Mesendoderm (in vitro differentiated cells): ENCODE measurements at regions not wholly inside any gene's neighbourhood (a gene's known extent, or its start where the extent isn't known, plus 50 kb on each side); places are given as distances from the start of the nearest gene placed in this dataset.

ENCODE experiments used
- DNase-seq: peaks from one replicate; pipeline ENCODE4 v3.0.0; 2013
- H2AK5ac ChIP-seq: 2 replicates; pipeline ENCODE4 v1.6.1; 2013; ENCODE audit warnings: low read length, inconsistent platforms
- H2BK120ac ChIP-seq: 2 replicates; pipeline ENCODE4 v1.6.1; 2013; ENCODE audit warnings: low read depth, mild to moderate bottlenecking, low read length, moderate library complexity, mixed read lengths
- H2BK15ac ChIP-seq: replicated peaks from 2 replicates; pipeline ENCODE4 v1.6.1; 2013; ENCODE audit warnings: low read depth, mild to moderate bottlenecking, moderate library complexity
- H2BK5ac ChIP-seq: 2 replicates; pipeline ENCODE4 v1.6.1; 2013; ENCODE audit warnings: low read length, inconsistent platforms
- H3K18ac ChIP-seq: 2 replicates; pipeline ENCODE4 v1.6.1; 2013; ENCODE audit warnings: mild to moderate bottlenecking, low read length, mixed read lengths
- H3K23ac ChIP-seq: one replicate; pipeline ENCODE4 v1.6.1; 2013; ENCODE audit warnings: low read length
- H3K27ac ChIP-seq: 2 replicates; pipeline ENCODE4 v1.5.1; 2013; ENCODE audit warnings: low read depth, mild to moderate bottlenecking, inconsistent platforms, low read length, moderate library complexity
- H3K27me3 ChIP-seq: 2 replicates; pipeline ENCODE4 v1.6.1; 2013; ENCODE audit warnings: low read length, control low read depth, mild to moderate bottlenecking, inconsistent platforms; ENCODE audit not compliant: insufficient read depth, poor library complexity
- H3K36me3 ChIP-seq: 2 replicates; pipeline ENCODE4 v1.6.1; 2013; ENCODE audit warnings: low read length, inconsistent platforms; ENCODE audit not compliant: control insufficient read depth, insufficient read depth
- H3K4ac ChIP-seq: one replicate; pipeline ENCODE4 v1.6.1; 2013; ENCODE audit warnings: low read depth, mild to moderate bottlenecking, low read length, moderate library complexity
- H3K4me1 ChIP-seq: 2 replicates; pipeline ENCODE4 v1.6.1; 2013; ENCODE audit warnings: low read depth, low read length, inconsistent platforms; ENCODE audit not compliant: control insufficient read depth
- H3K4me2 ChIP-seq: 2 replicates; pipeline ENCODE4 v1.6.1; 2013; ENCODE audit warnings: low read length
- H3K4me3 ChIP-seq: 2 replicates; pipeline ENCODE4 v1.5.1; 2013; ENCODE audit warnings: mild to moderate bottlenecking, low read length
- H3K56ac ChIP-seq: one replicate; pipeline ENCODE4 v1.6.1; 2013; ENCODE audit warnings: low read length
- H3K79me1 ChIP-seq: 2 replicates; pipeline ENCODE4 v1.6.1; 2013; ENCODE audit warnings: low read length, inconsistent platforms
- H3K79me2 ChIP-seq: 2 replicates; pipeline ENCODE4 v1.6.1; 2013; ENCODE audit warnings: mild to moderate bottlenecking, low read length; ENCODE audit not compliant: control insufficient read depth, insufficient read depth
- H3K9ac ChIP-seq: 2 replicates; pipeline ENCODE4 v1.6.1; 2013; ENCODE audit warnings: low read length, inconsistent platforms
- H4K5ac ChIP-seq: one replicate; pipeline ENCODE4 v1.6.1; 2013; ENCODE audit warnings: low read length
- H4K8ac ChIP-seq: one replicate; pipeline ENCODE4 v1.6.1; 2013; ENCODE audit warnings: low read depth, mild to moderate bottlenecking, control low read depth, low read length, moderate library complexity
- WGBS: extraction: QIAGEN DNeasy Blood & Tissue Kit; methylation state at CpG from one replicate; pipeline ENCODE4 v1.1.7; 2013; ENCODE audit warnings: low lambda C conversion rate, missing lambda C conversion rate; ENCODE audit not compliant: insufficient coverage; ENCODE audit errors: extremely low coverage; 5-methylcytosine and 5-hydroxymethylcytosine counted together

- DNase-seq, result no peak
- no peak overlapping the region for H3K4me3 ChIP-seq
- H3K79me1 ChIP-seq, result no peaks in the 10 kb centered on the region
- H3K4me1 ChIP-seq, result no peaks in the 10 kb centered on the region
- H2BK5ac ChIP-seq, result no peak overlapping the region
- H3K4me2 ChIP-seq, result no peak overlapping the region
- no peak overlapping the region for H3K18ac ChIP-seq
- no peak overlapping the region for H2BK15ac ChIP-seq
- no peak overlapping the region for H4K5ac ChIP-seq
- no peaks in the 10 kb centered on the region for H3K27me3 ChIP-seq
- no peak overlapping the region for H3K27ac ChIP-seq
- no peaks in the 10 kb centered on the region for H3K36me3 ChIP-seq
- no CpG with 5 or more reads among the region's 4 CpGs for WGBS
- no peak overlapping the region for H3K56ac ChIP-seq
- H3K4ac ChIP-seq, result no peak overlapping the region
- H3K79me2 ChIP-seq, result no peaks in the 10 kb centered on the region
- no peak overlapping the region for H3K23ac ChIP-seq
- no peak overlapping the region for H2AK5ac ChIP-seq
- no peak overlapping the region for H4K8ac ChIP-seq
- no peak overlapping the region for H3K9ac ChIP-seq
- no peak overlapping the region for H2BK120ac ChIP-seq
Measured at GRCh38 chr10:28849821-28850220, 172.5 kb downstream of the BAMBI start.

GRCh38 chr10:28850784-28851183, 173.5 kb downstream of the BAMBI start:
- Histone ChIP-seq H3K36me3 (no peaks in the 10 kb centered on the region), H3K4me2 (no peak overlapping the region), H3K79me2 (no peaks in the 10 kb centered on the region), H3K4me3 (no peak overlapping the region), H2AK5ac (no peak overlapping the region), H3K18ac (no peak overlapping the region), H3K27me3 (no peaks in the 10 kb centered on the region), H3K27ac (no peak overlapping the region), H3K79me1 (no peaks in the 10 kb centered on the region), H4K5ac (no peak overlapping the region), H4K8ac (no peak overlapping the region), H2BK5ac (no peak overlapping the region), H3K56ac (no peak overlapping the region), H3K23ac (no peak overlapping the region), H2BK15ac (no peak overlapping the region), H2BK120ac (no peak overlapping the region), H3K4me1 (no peaks in the 10 kb centered on the region), H3K4ac (no peak overlapping the region), H3K9ac (no peak overlapping the region)
- DNase-seq, result no peak
- 100% methylated on average over 3 of the region's 6 CpGs for WGBS

- Histone ChIP-seq H4K8ac (no peak overlapping the region), H3K4me3 (no peak overlapping the region), H2AK5ac (no peak overlapping the region), H3K36me3 (no peaks in the 10 kb centered on the region), H3K4ac (no peak overlapping the region), H3K23ac (no peak overlapping the region), H2BK5ac (no peak overlapping the region), H3K27ac (no peak overlapping the region), H3K79me1 (no peaks in the 10 kb centered on the region), H2BK15ac (no peak overlapping the region), H3K18ac (no peak overlapping the region), H3K27me3 (no peaks in the 10 kb centered on the region), H4K5ac (no peak overlapping the region), H2BK120ac (no peak overlapping the region), H3K9ac (no peak overlapping the region), H3K56ac (no peak overlapping the region), H3K4me2 (no peak overlapping the region), H3K79me2 (no peaks in the 10 kb centered on the region), H3K4me1 (no peaks in the 10 kb centered on the region)
- no peak for DNase-seq
- no CpG with 5 or more reads among the region's 5 CpGs for WGBS
Measured at GRCh38 chr10:28853195-28853594, 175.9 kb downstream of the BAMBI start.

- no peak overlapping the region for H3K23ac ChIP-seq
- no peak overlapping the region for H3K4ac ChIP-seq
- no peak overlapping the region for H2BK5ac ChIP-seq
- no peak overlapping the region for H2BK120ac ChIP-seq
- H3K18ac ChIP-seq, result no peak overlapping the region
- H3K56ac ChIP-seq, result no peak overlapping the region
- no peaks in the 10 kb centered on the region for H3K36me3 ChIP-seq
- H2BK15ac ChIP-seq, result no peak overlapping the region
- no peak overlapping the region for H3K9ac ChIP-seq
- no peaks in the 10 kb centered on the region for H3K79me2 ChIP-seq
- no peak overlapping the region for H2AK5ac ChIP-seq
- no peak overlapping the region for H4K5ac ChIP-seq
- H3K4me1 ChIP-seq, result no peaks in the 10 kb centered on the region
- no peak for DNase-seq
- H3K4me3 ChIP-seq, result no peak overlapping the region
- no peaks in the 10 kb centered on the region for H3K79me1 ChIP-seq
- H3K27ac ChIP-seq, result no peak overlapping the region
- no peaks in the 10 kb centered on the region for H3K27me3 ChIP-seq
- no peak overlapping the region for H4K8ac ChIP-seq
- H3K4me2 ChIP-seq, result no peak overlapping the region
- WGBS, result no CpG with 5 or more reads among the region's 2 CpGs
Measured at GRCh38 chr10:28857164-28857563, 179.8 kb downstream of the BAMBI start.

- no peaks in the 10 kb centered on the region for H3K36me3 ChIP-seq
Measured at GRCh38 chr10:28858646-28859045, 181.3 kb downstream of the BAMBI start.

GRCh38 chr10:28859791-28860190, 182.5 kb downstream of the BAMBI start:
- no peak overlapping the region for H3K18ac ChIP-seq
- DNase-seq, result no peak
- no peak overlapping the region for H4K8ac ChIP-seq
- no peak overlapping the region for H3K4me2 ChIP-seq
- no CpG with 5 or more reads among the region's 5 CpGs for WGBS
- no peak overlapping the region for H3K27ac ChIP-seq
- H3K23ac ChIP-seq, result no peak overlapping the region
- no peak overlapping the region for H3K4me3 ChIP-seq
- H3K56ac ChIP-seq, result no peak overlapping the region
- H2AK5ac ChIP-seq, result no peak overlapping the region
- H3K9ac ChIP-seq, result no peak overlapping the region
- H3K36me3 ChIP-seq, result no peaks in the 10 kb centered on the region
- no peak overlapping the region for H2BK15ac ChIP-seq
- no peaks in the 10 kb centered on the region for H3K79me2 ChIP-seq
- H3K27me3 ChIP-seq, result no peaks in the 10 kb centered on the region
- no peaks in the 10 kb centered on the region for H3K79me1 ChIP-seq
- H3K4me1 ChIP-seq, result no peaks in the 10 kb centered on the region
- no peak overlapping the region for H4K5ac ChIP-seq
- no peak overlapping the region for H2BK5ac ChIP-seq
- H2BK120ac ChIP-seq, result no peak overlapping the region
- H3K4ac ChIP-seq, result no peak overlapping the region

More at GRCh38 chr10:28858646-28859045, 181.3 kb downstream of the BAMBI start:
- Histone ChIP-seq H3K18ac (no peak overlapping the region), H3K23ac (no peak overlapping the region), H4K5ac (no peak overlapping the region), H2AK5ac (no peak overlapping the region), H3K27me3 (no peaks in the 10 kb centered on the region), H2BK120ac (no peak overlapping the region), H3K4me1 (no peaks in the 10 kb centered on the region), H3K4me3 (no peak overlapping the region), H3K79me1 (no peaks in the 10 kb centered on the region), H4K8ac (no peak overlapping the region), H3K4me2 (no peak overlapping the region), H3K4ac (no peak overlapping the region), H2BK5ac (no peak overlapping the region), H2BK15ac (no peak overlapping the region), H3K27ac (no peak overlapping the region), H3K9ac (no peak overlapping the region), H3K56ac (no peak overlapping the region), H3K79me2 (no peaks in the 10 kb centered on the region)
- WGBS, result no CpG with 5 or more reads among the region's 2 CpGs
- no peak for DNase-seq
